Activated naive CD4-positive, alpha-beta T cell treated with anti-CD3 and anti-CD28 coated beads for 36 hours (primary cell): ENCODE measurements at regions not wholly inside any gene's neighbourhood (a gene's known extent, or its start where the extent isn't known, plus 50 kb on each side); places are given as distances from the start of the nearest gene placed in this dataset.

ENCODE experiments used
- CTCF ChIA-PET: fragments of 350-600 bp; sonication (Branson Sonifier 250); formaldehyde crosslinking; loops from one replicate; lab custom pipeline; 2021; ENCODE audit warnings: antibody characterized with exemption; lab: Charles Lee
- DNase-seq: peaks from one replicate; pipeline ENCODE4 v3.0.0-alpha.2; 2020
- H3K27ac Mint-ChIP-seq: one replicate; pipeline ENCODE4 v1.8.0; 2021; ENCODE audit warnings: mild to moderate bottlenecking, mixed read lengths
- H3K27me3 Mint-ChIP-seq: one replicate; pipeline ENCODE4 v1.8.0; 2021; ENCODE audit warnings: low read depth, mixed read lengths
- H3K36me3 Mint-ChIP-seq: one replicate; pipeline ENCODE4 v1.8.0; 2021; ENCODE audit warnings: low read depth, mixed read lengths
- H3K4me1 Mint-ChIP-seq: one replicate; pipeline ENCODE4 v1.8.0; 2021; ENCODE audit warnings: low read depth, mixed read lengths
- H3K4me3 Mint-ChIP-seq: one replicate; pipeline ENCODE4 v1.8.0; 2021; ENCODE audit warnings: mild to moderate bottlenecking, moderate library complexity, mixed read lengths
- H3K9me3 Mint-ChIP-seq: one replicate; pipeline ENCODE4 v1.8.0; 2021; ENCODE audit warnings: mixed read lengths
- intact Hi-C: fragments of 100-400 bp; cut with micrococcal nuclease; formaldehyde crosslinking; loops from one replicate; pipeline ENCODE4 v1.15.1; 2023

- CTCF ChIA-PET, result no interaction called here
Observed at GRCh38 chr2:208937521-208937920, 486.3 kb upstream of the MAP2 start.

GRCh38 chr2:208939852-208940251 is 484.0 kb upstream of the MAP2 start:
- CTCF ChIA-PET, result no interaction called here
- intact Hi-C loops, result no loop called here

More at GRCh38 chr2:208937521-208937920, 486.3 kb upstream of the MAP2 start:
- H3K4me1 Mint-ChIP-seq, result no peaks in the 10 kb centered on the region
- intact Hi-C loops, result no loop called here
- DNase-seq, result no peak
- no peaks in the 10 kb centered on the region for H3K36me3 Mint-ChIP-seq
- H3K4me3 Mint-ChIP-seq, result no peak overlapping the region
- no peaks in the 10 kb centered on the region for H3K9me3 Mint-ChIP-seq
- no peaks in the 10 kb centered on the region for H3K27me3 Mint-ChIP-seq
- H3K27ac Mint-ChIP-seq, result no peak overlapping the region

DNA sequence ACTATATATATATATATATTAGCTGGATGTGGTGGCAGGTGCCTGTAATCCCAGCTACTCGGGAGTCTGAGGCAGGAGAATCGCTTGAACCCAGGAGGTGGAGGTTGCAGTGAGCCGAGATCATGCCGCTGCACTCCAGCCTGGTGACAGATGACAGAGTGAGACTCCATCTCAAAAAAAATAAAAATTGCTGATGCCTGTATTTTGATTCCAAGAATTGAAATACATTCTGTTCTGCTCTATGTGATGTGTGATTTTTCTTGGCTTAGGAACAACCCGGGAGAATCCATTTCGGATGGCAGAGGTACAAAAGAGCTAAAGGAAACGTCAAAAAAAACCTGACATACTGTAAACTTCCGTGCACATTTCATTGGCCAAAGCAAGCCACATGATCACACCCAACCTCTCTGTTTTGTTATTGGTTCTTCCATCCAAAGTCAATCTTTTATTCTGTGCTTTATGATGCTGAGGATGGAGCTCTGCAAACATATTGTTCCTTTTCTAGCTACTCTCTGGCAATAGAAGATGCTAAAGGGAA is 478.1 kb upstream of the MAP2 start:
- Mint-ChIP-seq H3K4me3 (no peak overlapping the region), H3K9me3 (no peaks in the 10 kb centered on the region), H3K27ac (no peak overlapping the region), H3K36me3 (no peaks in the 10 kb centered on the region), H3K4me1 (no peaks in the 10 kb centered on the region), H3K27me3 (no peaks in the 10 kb centered on the region)
- no peak for DNase-seq
- CTCF ChIA-PET, result no interaction called here
- intact Hi-C loops, result no loop called here

More at GRCh38 chr2:208939852-208940251, 484.0 kb upstream of the MAP2 start:
- H3K36me3 Mint-ChIP-seq, result no peaks in the 10 kb centered on the region
- no peak overlapping the region for H3K4me3 Mint-ChIP-seq
- no peak for DNase-seq
- H3K27ac Mint-ChIP-seq, result no peak overlapping the region
- no peaks in the 10 kb centered on the region for H3K9me3 Mint-ChIP-seq
- no peaks in the 10 kb centered on the region for H3K4me1 Mint-ChIP-seq
- no peaks in the 10 kb centered on the region for H3K27me3 Mint-ChIP-seq

DNA sequence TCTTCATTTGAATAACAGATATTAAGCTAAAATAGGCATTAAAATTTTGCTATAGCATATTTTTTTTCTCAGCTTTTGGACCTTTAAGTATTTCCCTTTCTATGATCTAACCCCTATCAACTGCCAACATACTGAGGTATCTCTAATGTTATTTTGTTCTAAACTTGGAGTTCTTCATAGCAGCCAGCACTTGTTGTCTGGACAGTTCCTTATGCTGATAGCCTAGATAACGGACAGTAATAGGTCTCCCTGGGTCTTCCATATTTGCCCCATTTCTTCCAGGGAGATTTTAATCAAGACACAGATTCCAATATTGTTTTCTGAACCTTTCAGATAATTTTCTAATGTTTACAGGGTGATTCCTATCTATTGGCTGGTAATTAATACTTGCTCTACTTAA is 475.8 kb upstream of the MAP2 start:
- intact Hi-C loops, result no loop called here
- DNase-seq, result no peak
- H3K4me1 Mint-ChIP-seq, result no peaks in the 10 kb centered on the region
- H3K27ac Mint-ChIP-seq, result no peak overlapping the region
- no peaks in the 10 kb centered on the region for H3K36me3 Mint-ChIP-seq
- CTCF ChIA-PET, result no interaction called here
- peaks cover 3% of the 10 kb centered on the region for H3K9me3 Mint-ChIP-seq
- no peaks in the 10 kb centered on the region for H3K27me3 Mint-ChIP-seq
- no peak overlapping the region for H3K4me3 Mint-ChIP-seq

- CTCF ChIA-PET, result no interaction called here
- Mint-ChIP-seq H3K9me3 (peaks cover 8% of the 10 kb centered on the region), H3K27me3 (no peaks in the 10 kb centered on the region), H3K36me3 (no peaks in the 10 kb centered on the region), H3K4me3 (no peak overlapping the region), H3K27ac (no peak overlapping the region), H3K4me1 (no peaks in the 10 kb centered on the region)
- intact Hi-C loops, result no loop called here
- no peak for DNase-seq
Observed at GRCh38 chr2:208970070-208970469, 453.8 kb upstream of the MAP2 start.

GRCh38 chr2:208977582-208977981 is 446.3 kb upstream of the MAP2 start:
- intact Hi-C loops, result no loop called here
- Mint-ChIP-seq H3K27me3 (no peaks in the 10 kb centered on the region), H3K9me3 (peaks cover 1% of the 10 kb centered on the region), H3K4me3 (no peak overlapping the region), H3K36me3 (no peaks in the 10 kb centered on the region), H3K27ac (no peak overlapping the region), H3K4me1 (no peaks in the 10 kb centered on the region)
- CTCF ChIA-PET, result no interaction called here
- no peak for DNase-seq

DNA sequence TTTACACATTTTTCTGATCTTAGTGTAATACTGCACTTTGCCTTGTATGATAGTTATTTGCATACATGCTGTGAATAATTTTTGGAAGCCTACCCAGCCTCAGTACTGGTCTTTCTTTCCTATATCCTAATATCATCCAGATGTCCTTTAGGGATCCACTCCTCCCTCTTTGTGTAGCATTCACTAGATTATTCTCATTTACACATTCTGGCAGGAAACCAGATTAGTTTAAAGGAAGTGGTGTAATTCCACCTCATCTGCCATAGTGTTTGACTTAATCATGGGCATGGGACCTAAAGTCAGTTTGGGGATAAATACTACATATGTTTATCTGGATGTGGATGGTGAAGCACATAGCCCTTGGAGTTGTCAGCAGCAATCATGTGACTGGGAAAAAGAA is 444.9 kb upstream of the MAP2 start:
- intact Hi-C loops, result no loop called here
- H3K36me3 Mint-ChIP-seq, result no peaks in the 10 kb centered on the region
- no peak overlapping the region for H3K27ac Mint-ChIP-seq
- H3K4me1 Mint-ChIP-seq, result no peaks in the 10 kb centered on the region
- CTCF ChIA-PET, result no interaction called here
- no peaks in the 10 kb centered on the region for H3K27me3 Mint-ChIP-seq
- no peak overlapping the region for H3K4me3 Mint-ChIP-seq
- peaks cover 1% of the 10 kb centered on the region for H3K9me3 Mint-ChIP-seq
- no peak for DNase-seq

DNA sequence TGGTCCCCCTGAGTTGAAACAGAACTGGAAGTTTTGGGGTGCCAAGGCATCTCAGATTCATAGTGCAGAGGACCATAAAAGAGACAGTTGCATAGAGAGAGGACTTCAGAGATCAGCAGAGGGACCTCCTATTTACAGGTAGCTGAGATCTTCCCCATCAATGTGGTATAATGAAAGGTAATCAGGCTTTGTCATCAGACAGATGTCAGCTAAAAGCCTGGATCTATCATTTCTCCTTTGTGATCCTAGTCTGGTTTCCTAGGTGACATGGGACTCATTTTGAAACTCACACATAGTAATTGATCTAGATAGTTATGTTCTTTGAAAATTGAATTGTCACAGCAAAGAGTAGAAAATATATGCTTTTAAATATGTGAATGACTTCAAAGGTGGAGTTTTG is 443.5 kb upstream of the MAP2 start:
- no peak overlapping the region for H3K4me3 Mint-ChIP-seq
- peaks cover 1% of the 10 kb centered on the region for H3K9me3 Mint-ChIP-seq
- no peaks in the 10 kb centered on the region for H3K36me3 Mint-ChIP-seq
- no peaks in the 10 kb centered on the region for H3K27me3 Mint-ChIP-seq
- no peaks in the 10 kb centered on the region for H3K4me1 Mint-ChIP-seq
- no peak for DNase-seq
- intact Hi-C loops, result no loop called here
- no peak overlapping the region for H3K27ac Mint-ChIP-seq
- CTCF ChIA-PET, result no interaction called here

DNA sequence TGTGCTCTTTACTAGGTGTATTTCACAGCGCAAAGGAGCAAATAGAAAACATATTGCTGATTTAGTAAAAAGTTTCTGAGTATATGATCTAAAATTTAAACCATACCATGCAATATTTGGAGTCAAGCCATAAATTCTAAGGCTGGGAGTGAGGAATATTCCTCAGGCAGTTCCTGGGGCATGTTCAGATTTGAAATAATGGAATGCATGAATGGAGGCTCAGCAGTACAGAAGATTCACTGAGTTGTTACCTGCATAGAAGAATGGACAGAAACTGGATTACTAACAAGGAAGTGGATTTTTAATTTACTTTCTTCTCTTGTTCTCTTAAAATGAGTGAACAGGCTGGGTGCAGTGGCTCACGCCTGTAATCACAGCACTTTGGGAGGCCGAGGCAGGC is 441.0 kb upstream of the MAP2 start:
- Mint-ChIP-seq H3K27me3 (no peaks in the 10 kb centered on the region), H3K9me3 (peaks cover 5% of the 10 kb centered on the region), H3K27ac (no peak overlapping the region), H3K4me1 (no peaks in the 10 kb centered on the region), H3K4me3 (no peak overlapping the region), H3K36me3 (no peaks in the 10 kb centered on the region)
- DNase-seq, result no peak
- intact Hi-C loops, result no loop called here
- CTCF ChIA-PET, result no interaction called here

DNA sequence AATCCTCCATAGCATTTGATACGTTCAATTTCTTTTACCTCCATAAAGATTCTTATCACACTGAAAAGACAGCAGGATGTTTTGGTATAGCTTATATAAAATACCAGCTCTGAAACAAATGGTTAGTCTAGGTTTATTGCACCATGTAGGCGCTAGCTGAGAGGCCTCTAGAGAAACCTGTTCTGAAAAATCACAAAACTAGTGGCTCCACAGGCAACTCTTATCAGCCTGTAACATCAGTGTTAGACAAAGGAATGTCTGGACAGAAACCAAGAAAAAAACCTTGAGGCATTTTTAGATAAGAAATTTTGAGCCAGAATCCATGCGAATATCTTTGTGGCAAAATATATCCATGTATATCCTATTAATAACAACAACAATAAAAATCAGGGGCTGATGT is 440.4 kb upstream of the MAP2 start:
- Mint-ChIP-seq H3K27ac (no peak overlapping the region), H3K36me3 (no peaks in the 10 kb centered on the region), H3K4me3 (no peak overlapping the region), H3K9me3 (peaks cover 7% of the 10 kb centered on the region), H3K4me1 (no peaks in the 10 kb centered on the region), H3K27me3 (no peaks in the 10 kb centered on the region)
- CTCF ChIA-PET, result no interaction called here
- intact Hi-C loops, result no loop called here
- no peak for DNase-seq

DNA sequence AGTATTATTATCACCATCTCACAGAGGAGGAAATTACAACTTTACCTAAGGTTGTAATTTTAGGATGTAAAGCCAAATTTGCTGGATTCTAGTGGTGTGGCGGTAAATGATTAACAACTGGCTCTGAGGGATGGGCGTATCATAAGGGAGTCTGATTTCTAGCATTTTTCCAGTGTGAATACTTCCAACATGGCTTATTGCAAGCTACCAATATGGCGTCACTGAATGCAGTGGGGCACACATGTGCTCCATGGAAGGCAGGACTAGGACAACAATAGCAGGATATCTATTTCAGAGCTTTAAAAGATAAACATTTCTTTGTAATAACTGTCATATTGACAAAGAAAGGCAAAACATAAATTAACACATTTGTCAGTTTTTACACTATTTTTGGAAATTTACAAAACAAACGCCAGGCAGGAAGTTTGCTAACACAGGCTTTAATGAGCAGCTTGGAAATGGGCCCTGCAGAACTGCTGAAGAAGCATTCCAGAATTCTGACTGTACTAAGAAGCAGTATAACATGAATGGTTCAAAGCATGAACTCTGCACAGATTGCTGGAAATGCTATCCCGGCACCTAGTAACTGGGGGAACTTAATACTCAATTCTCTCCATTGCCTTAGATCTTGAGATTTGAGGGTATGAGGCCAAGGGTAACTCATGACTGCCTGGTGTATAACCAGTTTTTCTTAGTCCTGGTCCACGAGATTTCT is 439.3 kb upstream of the MAP2 start:
- Mint-ChIP-seq H3K27ac (no peak overlapping the region), H3K4me3 (no peak overlapping the region), H3K4me1 (no peaks in the 10 kb centered on the region), H3K27me3 (no peaks in the 10 kb centered on the region), H3K36me3 (no peaks in the 10 kb centered on the region), H3K9me3 (peaks cover 11% of the 10 kb centered on the region)
- intact Hi-C loops, result no loop called here
- CTCF ChIA-PET, result interaction anchor here (0.6 kb wide), 1 partner anchor 1020 kb away, joined by 3 read pairs; no protein-coding TSS in a partner anchor
- DNase-seq, result no peak

DNA sequence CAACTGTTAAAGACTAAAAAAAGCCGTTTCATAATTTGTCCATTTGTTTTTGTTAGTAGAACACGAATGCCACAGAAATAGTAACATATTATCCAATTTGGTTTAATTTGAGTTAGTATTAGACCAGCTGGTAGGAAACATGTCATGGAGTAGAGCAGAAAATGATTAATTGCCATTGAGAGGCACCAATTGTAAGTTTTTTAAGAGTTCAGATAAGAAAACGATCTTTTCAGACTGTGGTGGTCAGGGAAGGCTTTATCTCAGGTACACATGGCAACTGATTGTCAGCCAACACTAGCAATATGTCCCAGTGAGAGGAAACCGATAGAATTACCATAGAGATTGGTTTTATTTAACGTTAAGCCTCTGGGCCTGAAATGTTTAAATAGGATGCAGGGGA is 438.2 kb upstream of the MAP2 start:
- Mint-ChIP-seq H3K36me3 (no peaks in the 10 kb centered on the region), H3K27me3 (no peaks in the 10 kb centered on the region), H3K4me3 (no peak overlapping the region), H3K4me1 (no peaks in the 10 kb centered on the region), H3K27ac (no peak overlapping the region), H3K9me3 (peaks cover 9% of the 10 kb centered on the region)
- no peak for DNase-seq
- CTCF ChIA-PET, result no interaction called here
- intact Hi-C loops, result no loop called here

DNA sequence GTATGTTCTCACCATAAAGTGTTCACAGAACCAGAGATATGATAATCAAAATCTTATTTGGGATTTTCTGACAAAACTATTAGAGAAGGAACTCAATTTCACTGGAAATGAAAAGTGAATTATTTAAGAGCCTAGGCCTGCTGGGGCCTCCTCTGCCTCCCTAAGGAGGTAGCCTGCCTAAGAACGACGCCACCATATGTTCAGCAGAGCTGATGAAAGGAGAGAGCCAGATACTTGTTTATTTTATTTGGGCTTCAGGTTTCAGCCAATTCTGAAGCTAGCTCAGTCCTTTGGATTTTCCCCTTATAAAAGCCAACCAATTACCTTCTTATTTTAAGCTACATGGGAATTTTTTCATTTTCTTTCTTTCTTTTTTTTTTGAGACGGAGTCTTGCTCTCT is 433.1 kb upstream of the MAP2 start:
- CTCF ChIA-PET, result no interaction called here
- H3K27ac Mint-ChIP-seq, result no peak overlapping the region
- no peaks in the 10 kb centered on the region for H3K36me3 Mint-ChIP-seq
- H3K9me3 Mint-ChIP-seq, result peaks cover 12% of the 10 kb centered on the region
- intact Hi-C loops, result no loop called here
- no peak for DNase-seq
- H3K4me3 Mint-ChIP-seq, result no peak overlapping the region
- H3K4me1 Mint-ChIP-seq, result no peaks in the 10 kb centered on the region
- no peaks in the 10 kb centered on the region for H3K27me3 Mint-ChIP-seq
